Adipocyte (in vitro differentiated cells): ENCODE measurements at regions not wholly inside any gene's neighbourhood (a gene's known extent, or its start where the extent isn't known, plus 50 kb on each side); places are given as distances from the start of the nearest gene placed in this dataset.

Source experiments
- DNase-seq: peaks from one replicate; pipeline ENCODE4 v3.0.0-alpha.2; 2015; ENCODE audit warnings: low read depth
- H3K27me3 ChIP-seq: replicated peaks from 2 replicates; pipeline ENCODE4 v1.7.0; 2013; ENCODE audit warnings: mild to moderate bottlenecking, low read length, moderate library complexity; ENCODE audit not compliant: control insufficient read depth, insufficient read depth
- H3K36me3 ChIP-seq: 2 replicates; pipeline ENCODE4 v1.7.0; 2013; ENCODE audit warnings: low read length, mild to moderate bottlenecking, moderate library complexity; ENCODE audit not compliant: control insufficient read depth, insufficient read depth, severe bottlenecking
- H3K4me1 ChIP-seq: 2 replicates; pipeline ENCODE4 v1.7.0; 2013; ENCODE audit warnings: mild to moderate bottlenecking, low read length, moderate library complexity; ENCODE audit not compliant: control insufficient read depth, insufficient read depth
- H3K4me3 ChIP-seq: 2 replicates; pipeline ENCODE4 v1.7.0; 2013; ENCODE audit warnings: mild to moderate bottlenecking, low read length, moderate library complexity
- H3K9ac ChIP-seq: 2 replicates; pipeline ENCODE4 v1.7.0; 2013; ENCODE audit warnings: mild to moderate bottlenecking, low read length, moderate library complexity
- H3K9me3 ChIP-seq: 2 replicates; pipeline ENCODE4 v1.7.0; 2013; ENCODE audit warnings: mild to moderate bottlenecking, low read length, moderate library complexity; ENCODE audit not compliant: control insufficient read depth

DNA sequence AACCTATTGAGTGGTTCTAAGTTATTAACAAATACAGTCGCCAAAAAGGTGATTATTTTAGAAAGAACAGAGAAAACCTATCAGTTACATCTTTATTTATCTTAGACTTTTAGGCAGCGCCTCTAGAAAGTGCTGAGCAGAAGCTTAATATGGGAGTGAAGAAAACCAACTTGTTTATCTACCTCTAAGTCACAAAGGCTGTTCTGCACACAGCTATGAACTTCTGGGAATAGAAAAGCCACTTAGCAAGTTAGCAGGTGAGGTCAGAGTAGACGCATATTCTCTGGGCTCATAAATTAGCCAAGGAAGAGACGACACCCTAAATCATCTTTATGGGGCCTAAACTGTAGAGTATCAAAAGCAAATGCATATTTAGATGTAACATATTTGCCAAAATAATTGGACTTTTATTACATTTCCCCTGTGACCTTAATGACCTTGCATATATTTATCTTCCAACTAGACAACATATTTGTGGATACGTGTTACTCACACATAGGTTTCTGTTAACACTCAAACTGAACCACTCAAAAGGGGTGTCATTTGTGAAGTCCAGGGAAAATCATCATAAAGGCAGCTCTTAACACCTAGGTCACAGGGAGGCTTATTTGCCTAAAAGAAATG is 267.1 kb downstream of the ADGB start:
- H3K4me1 ChIP-seq, result no peaks in the 10 kb centered on the region
- no peaks in the 10 kb centered on the region for H3K36me3 ChIP-seq
- no peaks in the 10 kb centered on the region for H3K27me3 ChIP-seq
- H3K4me3 ChIP-seq, result no peak overlapping the region
- H3K9ac ChIP-seq, result no peak overlapping the region
- no peak for DNase-seq
- no peaks in the 10 kb centered on the region for H3K9me3 ChIP-seq

DNA sequence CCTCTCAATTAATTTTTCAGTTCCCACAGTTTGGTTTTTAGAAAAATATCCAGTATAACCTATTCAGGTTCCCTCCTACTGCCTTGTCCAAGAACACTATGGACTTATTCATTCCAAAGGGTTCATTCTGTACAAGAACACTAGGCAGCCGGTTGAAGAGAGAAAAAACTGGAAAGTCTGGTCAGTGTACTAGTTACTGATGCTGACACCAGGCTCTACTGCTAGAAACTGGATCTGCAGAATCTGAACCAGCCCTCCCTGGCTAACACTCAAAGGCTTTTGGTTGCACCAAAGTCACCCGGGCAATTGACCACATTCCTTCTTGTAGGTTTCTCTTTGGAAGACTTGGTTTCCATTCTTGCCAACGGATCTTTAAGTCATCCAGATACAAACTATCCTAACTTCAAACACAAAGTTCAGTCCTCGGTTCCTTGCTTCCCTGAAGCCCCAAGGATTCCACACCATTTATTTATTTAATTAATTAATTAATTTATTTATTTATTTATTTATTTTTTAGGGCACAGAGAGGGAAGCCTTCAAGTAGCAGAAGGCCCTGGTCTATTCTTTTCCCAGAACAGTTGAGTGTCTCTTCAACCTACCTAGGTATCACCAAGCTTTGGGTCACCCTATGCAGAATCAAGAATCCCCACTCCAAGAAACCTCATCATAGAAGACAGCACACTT is 268.1 kb downstream of the ADGB start:
- Histone ChIP-seq H3K27me3 (no peaks in the 10 kb centered on the region), H3K9ac (no peak overlapping the region), H3K4me3 (no peak overlapping the region), H3K36me3 (no peaks in the 10 kb centered on the region), H3K9me3 (no peaks in the 10 kb centered on the region), H3K4me1 (peaks cover 1% of the 10 kb centered on the region)
- no peak for DNase-seq

DNA sequence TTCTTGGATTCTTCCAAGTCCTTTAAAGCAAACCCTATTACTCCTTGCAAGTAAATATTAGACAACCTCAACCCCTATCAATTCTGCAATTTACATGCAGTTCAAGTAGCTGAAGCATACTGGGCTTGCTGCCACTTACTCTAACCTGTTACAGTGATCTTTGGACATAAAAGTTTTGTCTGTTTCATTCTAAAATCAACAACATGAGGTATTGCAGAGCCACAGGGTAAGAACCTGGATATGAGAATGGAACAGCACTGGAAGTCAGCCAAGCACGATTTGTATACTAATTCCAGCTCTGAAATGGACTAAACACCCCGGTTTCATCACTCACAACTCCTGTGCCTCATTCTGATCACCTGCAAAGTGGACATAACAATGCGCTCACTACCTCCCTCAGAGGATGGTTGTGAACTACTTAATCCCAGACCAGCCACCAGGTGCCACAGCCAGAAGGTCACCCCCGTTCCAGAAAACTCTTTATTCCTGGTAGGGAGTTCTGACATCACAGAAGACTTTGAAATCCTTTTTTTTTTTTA is 270.0 kb downstream of the ADGB start:
- H3K27me3 ChIP-seq, result no peaks in the 10 kb centered on the region

DNA sequence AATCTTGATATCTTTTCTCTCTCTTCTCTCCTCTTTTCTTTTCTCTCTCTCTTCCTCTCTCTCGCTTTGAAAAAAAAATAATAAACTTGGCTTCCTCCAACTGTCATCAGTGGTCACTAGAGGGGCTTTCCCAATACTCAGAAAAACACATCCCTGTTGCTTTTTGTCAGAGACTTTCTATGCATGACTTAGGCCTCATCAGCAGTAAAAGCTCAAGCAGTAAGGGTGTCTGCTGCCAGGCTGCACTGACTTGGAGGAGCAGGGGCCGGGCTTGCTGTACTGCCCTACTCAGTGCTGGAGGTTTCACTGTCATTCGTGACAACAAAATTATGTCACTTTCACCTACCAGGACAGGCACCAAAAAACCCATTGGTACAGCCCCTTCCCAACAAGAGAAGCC is 272.0 kb downstream of the ADGB start:
- no peak for DNase-seq
- H3K9ac ChIP-seq, result no peak overlapping the region
- H3K27me3 ChIP-seq, result no peaks in the 10 kb centered on the region

More for the DNA sequence above, 270.0 kb downstream of the ADGB start:
- H3K9me3 ChIP-seq, result no peaks in the 10 kb centered on the region
- peaks cover 6% of the 10 kb centered on the region for H3K4me1 ChIP-seq
- no peaks in the 10 kb centered on the region for H3K36me3 ChIP-seq
- H3K9ac ChIP-seq, result no peak overlapping the region
- no peak for DNase-seq
- H3K4me3 ChIP-seq, result no peak overlapping the region

DNA sequence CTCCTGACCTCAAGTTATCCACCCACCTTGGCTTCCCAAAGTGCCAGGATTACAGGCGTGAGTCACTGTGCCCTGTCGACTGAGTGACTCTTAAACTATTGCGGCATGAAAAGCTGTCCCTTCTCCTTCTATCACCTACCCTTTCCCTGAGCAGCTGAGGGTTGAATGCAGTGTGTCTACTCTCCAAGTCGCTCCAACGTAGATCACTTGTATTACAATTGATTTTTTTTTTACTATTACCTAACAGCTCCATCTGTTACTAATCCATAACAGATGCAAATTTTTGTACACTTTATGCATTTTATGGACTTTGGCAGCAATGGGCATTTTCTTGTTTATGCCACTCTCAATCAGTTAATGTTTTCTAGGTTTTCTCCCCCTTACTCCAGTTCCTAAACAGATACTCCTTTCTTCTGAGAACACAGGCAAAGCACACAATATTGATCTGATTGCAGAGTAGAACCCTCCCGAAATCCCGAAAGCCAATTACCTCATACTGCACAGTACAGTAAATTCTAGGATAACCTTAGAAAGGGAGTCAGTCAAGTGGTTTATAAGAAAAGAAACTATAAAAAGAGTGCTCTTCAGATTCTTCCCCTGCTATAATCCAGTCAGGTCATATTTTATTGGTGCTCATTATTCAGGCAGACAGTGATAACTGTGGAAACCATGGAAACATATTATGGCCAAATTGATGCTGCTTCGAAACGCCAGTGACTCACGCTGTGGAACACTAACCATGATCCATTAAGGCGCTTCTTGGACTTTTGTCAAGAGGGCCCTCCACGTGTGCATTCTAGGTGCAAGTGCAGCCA is 273.0 kb downstream of the ADGB start:
- Histone ChIP-seq H3K9ac (no peak overlapping the region), H3K4me1 (peaks cover 6% of the 10 kb centered on the region), H3K36me3 (no peaks in the 10 kb centered on the region), H3K9me3 (no peaks in the 10 kb centered on the region), H3K4me3 (no peak overlapping the region), H3K27me3 (no peaks in the 10 kb centered on the region)
- peak; percentile 30 for DNase-seq

More for the DNA sequence above, 272.0 kb downstream of the ADGB start:
- no peaks in the 10 kb centered on the region for H3K9me3 ChIP-seq
- H3K4me1 ChIP-seq, result peaks cover 6% of the 10 kb centered on the region
- no peaks in the 10 kb centered on the region for H3K36me3 ChIP-seq
- H3K4me3 ChIP-seq, result no peak overlapping the region

DNA sequence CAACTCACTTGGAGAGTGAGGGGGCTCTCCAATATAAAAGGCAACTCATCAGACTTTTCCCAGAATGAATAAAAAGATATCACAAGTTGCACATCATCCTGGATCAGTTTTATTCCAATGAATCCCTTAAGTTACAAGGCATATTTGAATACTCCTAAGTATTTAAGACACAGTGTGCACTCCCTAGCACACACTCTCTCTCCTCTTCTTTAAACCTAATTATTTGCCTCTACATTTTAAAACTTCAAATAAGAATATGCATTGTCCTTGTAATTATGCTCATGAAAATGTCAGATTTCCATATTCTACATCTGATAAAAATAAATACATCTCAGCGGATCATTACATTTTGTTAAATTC is 273.6 kb downstream of the ADGB start:
- no peak overlapping the region for H3K4me3 ChIP-seq
- no peaks in the 10 kb centered on the region for H3K36me3 ChIP-seq
- no peaks in the 10 kb centered on the region for H3K27me3 ChIP-seq
- H3K9ac ChIP-seq, result no peak overlapping the region
- DNase-seq, result no peak
- H3K9me3 ChIP-seq, result no peaks in the 10 kb centered on the region
- H3K4me1 ChIP-seq, result peaks cover 6% of the 10 kb centered on the region

DNA sequence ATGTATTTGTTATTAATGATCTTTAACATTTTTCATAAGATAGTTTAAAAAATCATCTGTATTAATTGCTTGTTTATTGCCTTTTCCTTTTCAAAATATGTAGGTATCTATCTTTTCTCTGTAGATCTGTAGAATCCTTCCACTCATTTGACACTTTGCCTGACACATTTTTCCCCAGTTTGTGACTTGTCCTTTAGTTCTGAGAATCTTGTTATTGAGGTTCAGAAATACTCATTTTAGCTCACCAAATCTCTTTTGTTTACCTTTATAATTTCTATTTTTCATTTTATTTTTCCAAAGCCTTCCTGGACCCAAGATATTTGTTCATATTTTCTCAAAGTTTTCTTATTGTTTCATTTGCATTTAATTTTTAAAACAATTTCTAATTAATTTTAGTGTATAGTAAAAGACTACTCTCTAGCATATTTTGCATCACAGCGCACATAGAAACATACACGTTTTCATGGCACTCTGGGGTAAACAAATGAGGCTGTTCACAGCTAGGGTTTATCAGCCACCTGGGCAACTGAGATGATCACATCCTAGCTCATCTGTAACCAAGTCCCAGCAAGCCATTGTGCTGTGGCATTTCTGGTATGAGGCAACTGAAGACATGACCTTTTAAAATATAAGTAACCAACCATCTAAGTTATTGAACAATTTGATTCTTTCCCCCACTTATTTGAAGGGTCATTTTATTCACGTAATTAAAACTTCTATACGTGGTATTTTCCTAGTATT is 275.7 kb downstream of the ADGB start:
- Histone ChIP-seq H3K36me3 (no peaks in the 10 kb centered on the region), H3K4me1 (peaks cover 23% of the 10 kb centered on the region), H3K27me3 (no peaks in the 10 kb centered on the region), H3K9ac (no peak overlapping the region), H3K4me3 (no peak overlapping the region), H3K9me3 (no peaks in the 10 kb centered on the region)
- no peak for DNase-seq

DNA sequence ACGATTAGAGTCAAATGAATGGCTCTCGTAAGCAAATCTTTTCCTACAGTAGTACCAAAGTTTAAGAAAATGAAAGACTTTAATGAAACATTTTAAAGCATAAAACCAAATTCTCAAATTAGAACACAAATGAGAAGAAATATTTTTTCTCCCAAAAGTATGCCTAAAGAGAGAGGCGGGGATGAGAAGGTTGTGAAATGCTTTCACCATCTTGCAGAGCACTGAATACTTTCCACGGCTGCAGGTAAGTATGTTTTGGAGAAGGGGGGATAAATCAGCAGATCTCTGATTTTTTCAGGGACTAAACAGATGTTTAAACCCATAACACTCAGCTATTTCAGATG is 277.1 kb downstream of the ADGB start:
- H3K4me3 ChIP-seq, result no peak overlapping the region
- peaks cover 23% of the 10 kb centered on the region for H3K4me1 ChIP-seq
- no peaks in the 10 kb centered on the region for H3K9me3 ChIP-seq
- no peaks in the 10 kb centered on the region for H3K27me3 ChIP-seq
- DNase-seq, result no peak
- H3K36me3 ChIP-seq, result no peaks in the 10 kb centered on the region
- no peak overlapping the region for H3K9ac ChIP-seq

DNA sequence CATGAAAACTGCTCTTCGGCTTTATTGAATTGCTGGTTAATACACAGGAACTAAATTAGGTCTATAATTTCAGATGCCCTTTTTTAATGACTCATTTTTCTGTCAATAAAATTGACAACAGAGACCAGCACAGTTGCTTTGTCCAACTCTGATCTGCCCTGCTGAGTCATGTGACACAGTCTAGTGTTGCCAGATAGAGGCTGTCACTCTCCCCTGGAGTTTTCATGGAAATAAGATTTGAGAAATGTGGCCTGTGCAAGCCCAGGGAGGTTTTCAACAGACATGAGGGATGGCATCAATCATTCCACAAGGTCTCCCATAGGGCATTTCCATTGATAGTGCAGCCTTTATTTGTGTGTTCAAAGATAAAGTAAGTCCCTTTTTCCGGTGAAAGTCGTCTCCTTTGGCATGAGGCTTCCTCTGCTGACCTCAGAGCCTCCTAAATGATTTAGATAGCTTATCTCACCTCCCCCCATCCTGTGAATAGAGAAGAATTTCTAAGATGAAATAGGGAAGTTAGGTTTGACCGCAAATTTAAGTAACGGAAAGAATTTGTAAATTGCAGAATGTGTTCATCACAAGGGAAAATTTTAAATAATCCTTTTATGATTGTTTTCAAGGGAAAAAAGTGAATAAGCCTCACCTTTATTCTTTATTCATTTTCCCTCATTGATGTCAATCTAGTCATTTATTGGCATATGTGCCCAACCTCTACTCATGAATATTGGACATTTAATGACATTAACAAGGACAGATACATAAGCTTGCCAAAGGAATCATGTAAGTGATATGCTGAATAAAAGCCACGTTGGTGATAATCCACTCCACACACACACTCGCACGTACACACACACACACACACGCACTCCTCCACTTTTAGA is 277.7 kb downstream of the ADGB start:
- Histone ChIP-seq H3K9ac (no peak overlapping the region), H3K4me3 (no peak overlapping the region), H3K27me3 (no peaks in the 10 kb centered on the region), H3K36me3 (no peaks in the 10 kb centered on the region), H3K4me1 (peaks cover 23% of the 10 kb centered on the region), H3K9me3 (no peaks in the 10 kb centered on the region)
- no peak for DNase-seq

DNA sequence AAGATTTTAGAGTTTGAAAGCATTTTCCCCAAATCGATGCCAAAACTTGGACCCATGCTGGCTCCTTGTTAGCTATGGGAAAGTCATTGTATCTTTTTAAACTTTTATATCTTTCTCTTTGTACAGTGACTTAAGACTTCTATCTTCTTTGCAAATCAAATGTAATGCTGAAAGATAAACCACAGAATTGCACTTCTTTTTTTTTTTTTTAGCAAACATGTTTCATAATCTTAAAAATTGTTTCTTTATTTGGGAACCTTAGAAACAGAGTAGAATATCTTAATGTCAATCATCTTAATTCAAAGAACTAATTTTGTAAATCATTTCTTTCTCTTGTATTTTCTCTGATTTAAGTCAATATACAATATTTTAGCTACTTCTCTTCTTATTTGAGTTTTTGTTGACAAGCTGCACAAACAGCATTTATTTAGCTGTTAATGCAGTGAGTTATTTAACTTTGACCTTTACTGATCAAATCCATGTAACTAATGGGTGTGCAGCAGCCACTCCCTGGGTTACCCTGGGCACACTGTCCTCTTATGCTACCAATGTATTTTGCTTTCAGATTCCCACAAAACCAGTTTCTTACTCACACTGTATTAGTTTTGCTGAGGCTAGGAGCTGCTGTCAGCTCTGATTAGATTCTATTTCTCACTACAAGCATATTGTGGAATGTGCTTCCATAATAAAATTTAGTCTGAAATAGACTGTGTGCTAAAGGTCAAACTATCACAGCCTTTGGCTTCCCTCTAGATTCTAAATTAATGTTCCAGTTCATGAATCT is 279.6 kb downstream of the ADGB start:
- Histone ChIP-seq H3K4me1 (peaks cover 18% of the 10 kb centered on the region), H3K36me3 (no peaks in the 10 kb centered on the region), H3K9me3 (no peaks in the 10 kb centered on the region), H3K27me3 (no peaks in the 10 kb centered on the region), H3K9ac (peak overlapping the region; percentile 31), H3K4me3 (no peak overlapping the region)
- peak; percentile 50 for DNase-seq
